Upper lobe of left lung (tissue), 6 donors: ENCODE measurements at regions not wholly inside any gene's neighbourhood (a gene's known extent, or its start where the extent isn't known, plus 50 kb on each side); places are given as distances from the start of the nearest gene placed in this dataset.
A peak's percentile ranks its signal among the peaks of the same experiment; 100 is the strongest.

ENCODE experiments used
- ATAC-seq, 2 donors: fragments of 200-7000 bp; cut with Tn5 transposase; one replicate each; pipeline ENCODE4 v1.9.1; 2022; ENCODE audit warnings: mild to moderate bottlenecking in 2 of 2, moderate library complexity in 2 of 2; ENCODE audit not compliant: low FRiP score in 2 of 2
- DNase-seq, 2 donors: peaks; one replicate each; pipeline ENCODE4 v3.0.0-alpha.2; 2019 to 2020
- H3K27ac ChIP-seq, 4 donors: fragments of 200-600 bp; sonication (generic); one replicate each; pipeline ENCODE4 v1.5.1; 2016 to 2019
- H3K27me3 ChIP-seq, 4 donors: fragments of 200-600 bp; sonication (generic); one replicate each; pipeline ENCODE4 v1.5.1; 2017 to 2019
- H3K36me3 ChIP-seq, 4 donors: fragments of 200-600 bp; sonication (generic); one replicate each; pipeline ENCODE4 v1.5.1; 2016 to 2019
- H3K4me1 ChIP-seq, 4 donors: fragments of 200-600 bp; sonication (generic); one replicate each; pipeline ENCODE4 v1.5.1; 2018 to 2019
- H3K4me3 ChIP-seq, 4 donors: fragments of 200-600 bp; sonication (generic); one replicate each; pipeline ENCODE4 v1.5.1; 2017 to 2019; ENCODE audit warnings: mild to moderate bottlenecking in 2 of 4, moderate library complexity in 1 of 4
- H3K9me3 ChIP-seq, 4 donors: fragments of 200-600 bp; sonication (generic); one replicate each; pipeline ENCODE4 v1.5.1; 2018 to 2019
- CTCF ChIP-seq, 6 experiments: fragments of 450-650 bp in 4 of 6; fragments of 200-600 bp in 2 of 6; sonication (generic) in 2 of 6; IDR thresholded peaks; one replicate each; pipeline ENCODE4 v1.5.1; 2016 to 2019; ENCODE audit warnings: antibody characterized with exemption in 6 of 6
- EP300 ChIP-seq, 4 donors: sonication (generic); formaldehyde crosslinking; IDR thresholded peaks; one replicate each; pipeline ENCODE4 v1.5.1; 2017; ENCODE audit warnings: antibody characterized with exemption in 4 of 4, control low read depth in 2 of 4
- POLR2A ChIP-seq, 4 donors: fragments of 450-650 bp; IDR thresholded peaks; one replicate each; pipeline ENCODE4 v1.5.1; 2016 to 2017; ENCODE audit warnings: antibody characterized with exemption in 4 of 4, mild to moderate bottlenecking in 2 of 4
- POLR2AphosphoS5 ChIP-seq, 2 donors: sonication (generic); formaldehyde crosslinking; IDR thresholded peaks; one replicate each; pipeline ENCODE4 v1.5.1; 2017; ENCODE audit warnings: antibody characterized with exemption in 2 of 2
- WGBS, 2 donors: methylation state at CpG; one replicate each; pipeline ENCODE4 v1.1.5; 2017 to 2018; 5-methylcytosine and 5-hydroxymethylcytosine counted together
- donor health status: DM: no; HTN: no; CAD: no; lungs with moderate emphysema.
- donor health status: DM: no; HTN: yes; CAD: no; lungs with severe emphysema.

GRCh38 chr10:112898540-112899390 lies 51.3 kb upstream of the TCF7L2 start:
- TF ChIP-seq POLR2AphosphoS5 (IDR thresholded peaks at IDR 0.05) (no peak), EP300 (IDR thresholded peaks at IDR 0.05) (no peak), POLR2A (IDR thresholded peaks at IDR 0.05) (no peak), CTCF (IDR thresholded peaks at IDR 0.05) (no peak)
- H3K4me3 ChIP-seq = peak overlapping the region in 2 of 4 donors; percentile 20 to 23
- 37 to 44% methylated on average over 7 to 24 of the region's 24 CpGs for WGBS, 2 donors
- peak in 1 of 2 donors; percentile 24 for DNase-seq
- H3K36me3 ChIP-seq = no peaks in the 10 kb centered on the region
- H3K27me3 ChIP-seq = no peaks in the 10 kb centered on the region
- peaks cover 0 to 9% (median 4%) of the 10 kb centered on the region in 4 donors for H3K4me1 ChIP-seq
- H3K27ac ChIP-seq = no peak overlapping the region
- H3K9me3 ChIP-seq = no peaks in the 10 kb centered on the region
- ATAC-seq = peak in 1 of 2 donors; percentile 63

- ATAC-seq = no peak
- no peak overlapping the region for H3K27ac ChIP-seq
- H3K4me1 ChIP-seq = peaks cover 0 to 9% (median 4%) of the 10 kb centered on the region in 4 donors
- TF ChIP-seq EP300 (IDR thresholded peaks at IDR 0.05) (no peak), CTCF (IDR thresholded peaks at IDR 0.05) (no peak), POLR2AphosphoS5 (IDR thresholded peaks at IDR 0.05) (no peak), POLR2A (IDR thresholded peaks at IDR 0.05) (no peak)
- 85 to 86% methylated on average over 6 to 8 of the region's 8 CpGs for WGBS, 2 donors
- no peaks in the 10 kb centered on the region for H3K9me3 ChIP-seq
- no peak for DNase-seq
- no peaks in the 10 kb centered on the region for H3K27me3 ChIP-seq
- H3K4me3 ChIP-seq = no peak overlapping the region
- H3K36me3 ChIP-seq = no peaks in the 10 kb centered on the region
Observed at GRCh38 chr10:112899391-112900065, 50.5 kb upstream of the TCF7L2 start.
